ENCODE measurements at regions not wholly inside any gene's neighbourhood (a gene's known extent, or its start where the extent isn't known, plus 50 kb on each side); places are given as distances from the start of the nearest gene placed in this dataset.
"Not testable (repeated sequence)": the region's sequence is repeated elsewhere in the genome, so short reads cannot be mapped to it uniquely, and the experiment has no call there.

DNA sequence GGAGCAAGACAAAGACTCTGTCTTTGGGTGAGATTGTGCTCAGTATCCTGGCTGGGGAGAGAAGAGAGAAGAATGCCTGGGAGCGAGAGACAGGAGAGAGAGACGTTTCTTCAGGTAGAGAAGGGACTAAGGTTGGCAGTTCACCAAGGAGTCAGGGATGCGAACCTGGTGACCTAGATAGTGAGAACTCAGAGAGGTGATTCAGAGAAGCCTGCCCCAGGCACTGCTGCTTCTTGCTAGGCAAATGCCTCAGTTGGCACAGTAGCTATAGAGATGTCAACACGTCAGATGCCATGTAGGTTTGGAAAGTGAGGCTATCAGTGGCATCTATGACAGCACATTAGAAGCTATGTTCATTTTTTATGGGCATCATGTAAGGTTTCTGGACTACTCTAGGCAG, 231.6 kb upstream of the VLDLR start:
- H3K4me1 ChIP-seq (ENCODE audit: insufficient read depth, low read length, poor library complexity, severe bottlenecking), result no peaks in the 10 kb centered on the region
- H3K9ac ChIP-seq (ENCODE audit: low read depth, low read length, poor library complexity, severe bottlenecking), result no peak overlapping the region
- H2AFZ ChIP-seq (ENCODE audit: low read length), result no peak overlapping the region
- H3K4me3 ChIP-seq (ENCODE audit: low read length, poor library complexity, severe bottlenecking), result no peak overlapping the region
- no peaks in the 10 kb centered on the region for H3K9me2 ChIP-seq (replicated peaks; ENCODE audit: low read depth, low read length)
- no peak for TF ChIP-seq EZH2phosphoT487 (IDR thresholded peaks at IDR 0.05; ENCODE audit: borderline replicate concordance)
- TF ChIP-seq, protein P1, sequence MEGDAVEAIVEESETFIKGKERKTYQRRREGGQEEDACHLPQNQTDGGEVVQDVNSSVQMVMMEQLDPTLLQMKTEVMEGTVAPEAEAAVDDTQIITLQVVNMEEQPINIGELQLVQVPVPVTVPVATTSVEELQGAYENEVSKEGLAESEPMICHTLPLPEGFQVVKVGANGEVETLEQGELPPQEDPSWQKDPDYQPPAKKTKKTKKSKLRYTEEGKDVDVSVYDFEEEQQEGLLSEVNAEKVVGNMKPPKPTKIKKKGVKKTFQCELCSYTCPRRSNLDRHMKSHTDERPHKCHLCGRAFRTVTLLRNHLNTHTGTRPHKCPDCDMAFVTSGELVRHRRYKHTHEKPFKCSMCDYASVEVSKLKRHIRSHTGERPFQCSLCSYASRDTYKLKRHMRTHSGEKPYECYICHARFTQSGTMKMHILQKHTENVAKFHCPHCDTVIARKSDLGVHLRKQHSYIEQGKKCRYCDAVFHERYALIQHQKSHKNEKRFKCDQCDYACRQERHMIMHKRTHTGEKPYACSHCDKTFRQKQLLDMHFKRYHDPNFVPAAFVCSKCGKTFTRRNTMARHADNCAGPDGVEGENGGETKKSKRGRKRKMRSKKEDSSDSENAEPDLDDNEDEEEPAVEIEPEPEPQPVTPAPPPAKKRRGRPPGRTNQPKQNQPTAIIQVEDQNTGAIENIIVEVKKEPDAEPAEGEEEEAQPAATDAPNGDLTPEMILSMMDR (conservative IDR thresholded peaks at IDR 0.05; ENCODE audit: low read length), result no peak
- no peaks in the 10 kb centered on the region for H3K36me3 ChIP-seq (ENCODE audit: insufficient read depth, low read length)
- no peaks in the 10 kb centered on the region for H3K79me2 ChIP-seq (ENCODE audit: insufficient read depth, low read length)
- no peaks in the 10 kb centered on the region for H4K20me1 ChIP-seq (ENCODE audit: insufficient read depth, low read length, poor library complexity, severe bottlenecking)
- H3K27me3 ChIP-seq (ENCODE audit: insufficient read depth, low read length, poor library complexity, severe bottlenecking), result no peaks in the 10 kb centered on the region
- no peaks in the 10 kb centered on the region for H3K9me3 ChIP-seq (ENCODE audit: insufficient read depth, low read depth, low read length)
- H3K4me2 ChIP-seq (ENCODE audit: low read depth, low read length, poor library complexity, severe bottlenecking), result no peak overlapping the region
- no peaks in the 10 kb centered on the region for H3F3A ChIP-seq (ENCODE audit: low read depth)

DNA sequence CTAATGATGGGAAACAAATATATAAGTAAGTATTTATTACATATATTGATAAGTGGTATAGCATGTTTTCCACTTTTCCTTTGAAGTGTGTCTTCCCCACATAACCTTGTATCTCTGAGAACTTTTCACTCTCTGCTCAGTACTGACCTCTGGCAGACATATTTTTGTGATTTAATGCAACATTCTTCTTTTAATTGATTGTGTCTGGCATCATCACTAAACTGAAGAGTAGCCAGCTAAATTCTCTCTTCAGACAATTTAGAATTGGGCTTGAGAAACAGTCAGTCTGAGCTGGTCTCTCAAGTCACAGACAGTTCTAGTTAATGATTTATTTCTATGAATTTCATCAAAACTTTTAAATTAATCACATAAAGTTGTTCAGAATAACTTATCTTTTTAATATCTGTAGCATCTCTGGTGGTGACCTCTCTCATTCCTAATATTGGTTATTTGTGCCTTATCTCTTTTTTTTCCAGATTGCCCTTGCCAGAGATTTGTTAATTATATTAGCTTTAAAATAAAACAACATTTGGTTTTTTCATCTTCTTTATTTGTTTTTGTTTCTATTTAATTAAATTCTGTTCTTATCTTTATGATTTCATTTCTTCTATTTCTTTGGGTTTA, 230.0 kb upstream of the VLDLR start:
- not testable (repeated sequence) for H3F3A ChIP-seq (ENCODE audit: low read depth); H3K9me2 ChIP-seq (replicated peaks; ENCODE audit: low read depth, low read length); H3K4me1 ChIP-seq (ENCODE audit: insufficient read depth, low read length, poor library complexity, severe bottlenecking); H3K27me3 ChIP-seq (ENCODE audit: insufficient read depth, low read length, poor library complexity, severe bottlenecking); H3K9ac ChIP-seq (ENCODE audit: low read depth, low read length, poor library complexity, severe bottlenecking); H3K79me2 ChIP-seq (ENCODE audit: insufficient read depth, low read length); H3K4me2 ChIP-seq (ENCODE audit: low read depth, low read length, poor library complexity, severe bottlenecking); H2AFZ ChIP-seq (ENCODE audit: low read length); H3K9me3 ChIP-seq (ENCODE audit: insufficient read depth, low read depth, low read length); H3K36me3 ChIP-seq (ENCODE audit: insufficient read depth, low read length); H4K20me1 ChIP-seq (ENCODE audit: insufficient read depth, low read length, poor library complexity, severe bottlenecking); H3K4me3 ChIP-seq (ENCODE audit: low read length, poor library complexity, severe bottlenecking)

DNA sequence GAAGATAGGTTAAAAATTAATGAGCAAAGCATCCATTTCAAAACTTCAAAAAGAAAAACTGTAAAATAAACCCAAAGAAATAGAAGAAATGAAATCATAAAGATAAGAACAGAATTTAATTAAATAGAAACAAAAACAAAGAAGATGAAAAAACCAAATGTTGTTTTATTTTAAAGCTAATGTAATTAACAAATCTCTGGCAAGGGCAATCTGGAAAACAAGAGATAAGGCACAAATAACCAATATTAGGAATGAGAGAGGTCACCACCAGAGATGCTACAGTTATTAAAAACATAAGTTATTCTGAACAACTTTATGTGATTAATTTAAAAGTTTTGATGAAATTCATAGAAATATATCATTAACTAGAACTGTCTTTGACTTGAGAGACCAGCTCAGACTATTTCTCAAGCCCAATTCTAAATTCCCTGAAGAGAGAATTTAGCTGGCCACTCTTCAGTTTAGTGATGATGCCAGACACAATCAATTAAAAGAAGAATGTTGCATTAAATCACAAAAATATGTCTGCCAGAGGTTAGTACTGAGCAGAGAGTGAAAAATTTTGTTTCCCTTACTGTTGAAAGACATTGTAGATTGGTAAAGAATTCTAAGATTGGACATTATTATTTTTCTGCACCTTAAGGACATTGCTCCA, 227.4 kb upstream of the VLDLR start:
- H3K9me2 ChIP-seq (replicated peaks; ENCODE audit: low read depth, low read length); H3K36me3 ChIP-seq (ENCODE audit: insufficient read depth, low read length); H3F3A ChIP-seq (ENCODE audit: low read depth); H3K9me3 ChIP-seq (ENCODE audit: insufficient read depth, low read depth, low read length); H2AFZ ChIP-seq (ENCODE audit: low read length); H3K79me2 ChIP-seq (ENCODE audit: insufficient read depth, low read length); H3K4me3 ChIP-seq (ENCODE audit: low read length, poor library complexity, severe bottlenecking); H4K20me1 ChIP-seq (ENCODE audit: insufficient read depth, low read length, poor library complexity, severe bottlenecking); H3K27me3 ChIP-seq (ENCODE audit: insufficient read depth, low read length, poor library complexity, severe bottlenecking); H3K4me1 ChIP-seq (ENCODE audit: insufficient read depth, low read length, poor library complexity, severe bottlenecking); H3K4me2 ChIP-seq (ENCODE audit: low read depth, low read length, poor library complexity, severe bottlenecking); H3K9ac ChIP-seq (ENCODE audit: low read depth, low read length, poor library complexity, severe bottlenecking): not testable (repeated sequence)

DNA sequence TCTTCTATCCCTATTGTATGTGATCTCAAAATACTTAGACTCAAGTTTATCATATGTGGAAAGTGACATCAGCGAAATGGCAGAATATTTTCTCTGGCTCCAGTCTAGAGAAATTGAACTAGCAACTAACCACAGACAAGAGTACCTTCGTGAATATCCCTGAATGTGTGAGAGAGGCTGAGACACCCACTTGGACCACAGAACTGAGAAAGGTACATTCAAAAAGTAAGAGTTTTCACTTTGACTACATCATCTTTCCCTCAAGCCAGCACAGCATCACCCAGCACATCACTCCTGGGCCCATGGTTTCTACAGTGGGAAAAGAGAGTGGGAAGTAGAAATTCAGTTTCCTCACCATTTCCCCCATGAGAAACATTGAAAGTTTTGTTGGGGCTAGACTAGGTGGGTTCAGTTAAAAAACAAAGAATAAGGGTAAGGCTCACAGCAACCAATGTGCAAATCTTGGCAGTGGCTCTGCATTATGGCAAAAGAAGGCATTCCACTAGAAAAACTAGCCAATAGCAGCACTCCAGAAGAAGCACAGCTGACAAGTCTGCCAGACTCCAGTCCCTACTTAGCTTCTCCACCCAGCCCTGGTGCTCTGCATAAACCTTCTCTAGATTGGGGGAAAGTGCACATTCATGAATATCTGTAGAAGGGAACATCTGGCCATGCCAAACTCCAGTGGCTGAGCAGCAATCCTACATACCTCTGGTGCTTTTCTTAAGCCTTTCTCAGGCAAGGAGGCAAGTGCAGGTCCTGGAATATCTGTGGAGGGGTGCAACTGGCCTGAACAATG, 225.6 kb upstream of the VLDLR start:
- Histone ChIP-seq H4K20me1 (ENCODE audit: insufficient read depth, low read length, poor library complexity, severe bottlenecking) (no peaks in the 10 kb centered on the region), H3K9me2 (replicated peaks; ENCODE audit: low read depth, low read length) (no peaks in the 10 kb centered on the region), H3K9ac (ENCODE audit: low read depth, low read length, poor library complexity, severe bottlenecking) (no peak overlapping the region), H3K27me3 (ENCODE audit: insufficient read depth, low read length, poor library complexity, severe bottlenecking) (no peaks in the 10 kb centered on the region), H3K36me3 (ENCODE audit: insufficient read depth, low read length) (no peaks in the 10 kb centered on the region), H2AFZ (ENCODE audit: low read length) (no peak overlapping the region), H3K4me1 (ENCODE audit: insufficient read depth, low read length, poor library complexity, severe bottlenecking) (no peaks in the 10 kb centered on the region), H3K4me3 (ENCODE audit: low read length, poor library complexity, severe bottlenecking) (no peak overlapping the region), H3K79me2 (ENCODE audit: insufficient read depth, low read length) (no peaks in the 10 kb centered on the region), H3F3A (ENCODE audit: low read depth) (no peaks in the 10 kb centered on the region), H3K9me3 (ENCODE audit: insufficient read depth, low read depth, low read length) (no peaks in the 10 kb centered on the region), H3K4me2 (ENCODE audit: low read depth, low read length, poor library complexity, severe bottlenecking) (no peak overlapping the region)
- TF ChIP-seq EZH2phosphoT487 (IDR thresholded peaks at IDR 0.05; ENCODE audit: borderline replicate concordance), result no peak
- TF ChIP-seq, protein P1 (conservative IDR thresholded peaks at IDR 0.05; ENCODE audit: low read length), result no peak

Measured in Loucy (cell line).